IMR-90 (cell line): ENCODE measurements at regions not wholly inside any gene's neighbourhood (a gene's known extent, or its start where the extent isn't known, plus 50 kb on each side); places are given as distances from the start of the nearest gene placed in this dataset.

Experiments used
- ATAC-seq: fragments of 200-7000 bp; cut with Tn5 transposase; 2 replicates; pipeline ENCODE4 v1.9.1; 2020; ENCODE audit warnings: low read depth, mild to moderate bottlenecking, moderate library complexity
- BruUV-seq: library from RNA; stranded (reverse); fragments of 400-500 nt; replicated peaks from 2 replicates; lab custom pipeline; 2021; lab: Mats Ljungman, UMichigan
- CTCF ChIA-PET: fragments of 300-600 bp; formaldehyde crosslinking; extraction: SDS; loops from one replicate; lab custom pipeline; 2021; ENCODE audit warnings: antibody characterized with exemption; lab: Yijun Ruan, JAX
- POLR2A ChIA-PET: fragments of 300-600 bp; sonication (Branson Sonifier 250); formaldehyde crosslinking; loops from one replicate; lab custom pipeline; 2022; ENCODE audit warnings: antibody characterized with exemption; ENCODE audit not compliant: unreplicated experiment; lab: Charles Lee
- DNase-seq: peaks from one replicate; pipeline ENCODE4 v3.0.0; 2013
- H2AFZ ChIP-seq: replicated peaks from 2 replicates; pipeline ENCODE3; 2013; ENCODE audit warnings: low read length, mild to moderate bottlenecking; ENCODE audit not compliant: poor library complexity
- H2AK5ac ChIP-seq: 2 replicates; pipeline ENCODE4 v1.6.1; 2013; ENCODE audit warnings: low read depth, low read length, inconsistent platforms
- H2AK9ac ChIP-seq: replicated peaks from 2 replicates; pipeline ENCODE3; 2013; ENCODE audit warnings: mild to moderate bottlenecking, low read depth, low read length, moderate library complexity; ENCODE audit not compliant: poor library complexity
- H2BK120ac ChIP-seq: 2 replicates; pipeline ENCODE4 v1.6.1; 2013; ENCODE audit warnings: low read depth, low read length, inconsistent platforms
- H2BK15ac ChIP-seq: 3 replicates; pipeline ENCODE4 v1.6.1; 2013; ENCODE audit warnings: low read depth, low read length, inconsistent platforms
- H2BK20ac ChIP-seq: 2 replicates; pipeline ENCODE4 v1.6.1; 2013; ENCODE audit warnings: low read depth, mild to moderate bottlenecking, inconsistent platforms, low read length, moderate library complexity
- H2BK5ac ChIP-seq: 2 replicates; pipeline ENCODE4 v1.6.1; 2013; ENCODE audit warnings: mild to moderate bottlenecking, low read depth, low read length, inconsistent platforms; ENCODE audit not compliant: poor library complexity, severe bottlenecking
- H3K14ac ChIP-seq: replicated peaks from 2 replicates; pipeline ENCODE4 v1.6.1; 2013; ENCODE audit warnings: low read depth, low read length, inconsistent platforms
- H3K18ac ChIP-seq: 2 replicates; pipeline ENCODE4 v1.6.1; 2013; ENCODE audit warnings: low read depth, low read length, control low read depth
- H3K23ac ChIP-seq: 2 replicates; pipeline ENCODE4 v1.6.1; 2013; ENCODE audit warnings: low read depth, low read length, inconsistent platforms
- H3K27ac ChIP-seq: 2 replicates; pipeline ENCODE4 v1.5.1; 2013; ENCODE audit warnings: mild to moderate bottlenecking, control low read depth, low read length; ENCODE audit not compliant: insufficient read depth
- H3K27me3 ChIP-seq: 2 replicates; pipeline ENCODE4 v1.6.1; 2013; ENCODE audit warnings: low read length; ENCODE audit not compliant: control insufficient read depth, insufficient read depth
- H3K36me3 ChIP-seq: 2 replicates; pipeline ENCODE4 v1.6.1; 2013; ENCODE audit warnings: low read length, mixed read lengths; ENCODE audit not compliant: control insufficient read depth, insufficient read depth
- H3K4ac ChIP-seq: 2 replicates; pipeline ENCODE4 v1.6.1; 2013; ENCODE audit warnings: low read depth, low read length, inconsistent platforms
- H3K4me1 ChIP-seq: 2 replicates; pipeline ENCODE4 v1.6.1; 2013; ENCODE audit warnings: low read length, mixed read lengths; ENCODE audit not compliant: control insufficient read depth, insufficient read depth
- H3K4me2 ChIP-seq: 2 replicates; pipeline ENCODE4 v1.6.1; 2013; ENCODE audit warnings: low read depth, mild to moderate bottlenecking, control low read depth, low read length, moderate library complexity
- H3K4me3 ChIP-seq: 2 replicates; pipeline ENCODE4 v1.5.1; 2013; ENCODE audit warnings: low read depth, mild to moderate bottlenecking, control low read depth, low read length, moderate library complexity; ENCODE audit not compliant: insufficient read depth
- H3K56ac ChIP-seq: 2 replicates; pipeline ENCODE4 v1.6.1; 2013; ENCODE audit warnings: low read length, inconsistent platforms; ENCODE audit not compliant: insufficient read depth; ENCODE audit errors: extremely low read depth
- H3K79me1 ChIP-seq, 2 experiments: 2 replicates each; pipeline ENCODE4 v1.6.1; 2013; ENCODE audit warnings: low read length in 2 of 2, inconsistent platforms in 1 of 2, low read depth in 1 of 2
- H3K9ac ChIP-seq: 2 replicates; pipeline ENCODE4 v1.6.1; 2013; ENCODE audit warnings: low read depth, low read length, control low read depth
- H3K9me1 ChIP-seq: 2 replicates; pipeline ENCODE4 v1.6.1; 2013; ENCODE audit warnings: low read length, inconsistent platforms; ENCODE audit not compliant: insufficient read depth
- H3K9me3 ChIP-seq: 2 replicates; pipeline ENCODE4 v1.6.1; 2013; ENCODE audit warnings: low read length; ENCODE audit not compliant: control insufficient read depth, insufficient read depth
- H4K20me1 ChIP-seq: 2 replicates; pipeline ENCODE4 v1.6.1; 2013; ENCODE audit warnings: low read length, inconsistent platforms; ENCODE audit not compliant: insufficient read depth
- H4K5ac ChIP-seq: 2 replicates; pipeline ENCODE4 v1.6.1; 2013; ENCODE audit warnings: mild to moderate bottlenecking, low read depth, low read length, control low read depth
- H4K8ac ChIP-seq, 2 experiments: 2 replicates each; pipeline ENCODE4 v1.6.1; 2013; ENCODE audit warnings: low read depth in 2 of 2, low read length in 2 of 2, control low read depth in 1 of 2, inconsistent platforms in 1 of 2
- H4K91ac ChIP-seq: 2 replicates; pipeline ENCODE4 v1.6.1; 2013; ENCODE audit warnings: low read depth, low read length, inconsistent platforms; ENCODE audit not compliant: insufficient read depth
- BHLHE40 ChIP-seq: fragments of 150-350 bp; IDR thresholded peaks from 2 replicates; pipeline ENCODE4 v1.6.1; 2016; ENCODE audit warnings: mild to moderate bottlenecking, low read depth, low read length
- CEBPB ChIP-seq: IDR thresholded peaks from 2 replicates; pipeline ENCODE4 v1.6.1; 2012; ENCODE audit warnings: low read depth, low read length, improper control_type of control experiment
- CHD1 ChIP-seq: IDR thresholded peaks from 2 replicates; pipeline ENCODE4 v1.6.1; 2012; ENCODE audit warnings: low read depth, low read length, improper control_type of control experiment
- MAFK ChIP-seq: IDR thresholded peaks from 2 replicates; pipeline ENCODE4 v1.6.1; 2012; ENCODE audit warnings: low read depth, low read length, improper control_type of control experiment
- MAZ ChIP-seq: IDR thresholded peaks from 2 replicates; pipeline ENCODE4 v1.6.1; 2012; ENCODE audit warnings: low read depth, mild to moderate bottlenecking, low read length, improper control_type of control experiment, moderate library complexity, borderline replicate concordance
- MXI1 ChIP-seq: IDR thresholded peaks from 2 replicates; pipeline ENCODE4 v1.6.1; 2012; ENCODE audit warnings: low read depth, mild to moderate bottlenecking, low read length, moderate library complexity, borderline replicate concordance
- NFE2L2 ChIP-seq: fragments of 150-350 bp; IDR thresholded peaks from 2 replicates; pipeline ENCODE4 v1.6.1; 2016; ENCODE audit warnings: low read depth, mild to moderate bottlenecking, low read length
- POLR2A ChIP-seq: IDR thresholded peaks from 2 replicates; pipeline ENCODE4 v1.6.1; 2012; ENCODE audit warnings: mild to moderate bottlenecking, low read depth, low read length
- RAD21 ChIP-seq: IDR thresholded peaks from 2 replicates; pipeline ENCODE4 v1.6.1; 2012; ENCODE audit warnings: low read length, improper control_type of control experiment
- RCOR1 ChIP-seq: IDR thresholded peaks from 2 replicates; pipeline ENCODE4 v1.6.1; 2012; ENCODE audit warnings: mild to moderate bottlenecking, low read length, improper control_type of control experiment; ENCODE audit not compliant: insufficient replicate concordance
- RFX5 ChIP-seq: IDR thresholded peaks from 2 replicates; pipeline ENCODE4 v1.8.0; 2012; ENCODE audit warnings: low read depth, mild to moderate bottlenecking, low read length, moderate library complexity
- WGBS, 2 experiments: methylation state at CpG; one replicate each; pipeline versions ENCODE4 v1.1.5 to v1.1.7; 2013; ENCODE audit warnings: missing lambda C conversion rate in 2 of 2; ENCODE audit not compliant: insufficient read length in 1 of 2; ENCODE audit errors: extremely low coverage in 2 of 2; 5-methylcytosine and 5-hydroxymethylcytosine counted together
- dilution Hi-C: fragments of 300-500 bp; cut with HindIII; formaldehyde crosslinking; loops from one replicate; pipeline ENCODE4 v1.14.3; 2018; ENCODE audit warnings: low sequenced_read_pairs; ENCODE audit not compliant: unreplicated experiment
- in situ Hi-C: fragments of 300-500 bp; cut with MboI; formaldehyde crosslinking; loops from 3 replicates; pipeline ENCODE4 v1.14.3; 2019; ENCODE audit warnings: low sequenced_read_pairs, inconsistent platforms, mixed read lengths
- intact Hi-C: fragments of 100-400 bp; cut with micrococcal nuclease; formaldehyde crosslinking; loops from 2 replicates; pipeline ENCODE4 v1.10.0; 2022
- TF ChIP-seq, protein P1 (sequence below): conservative IDR thresholded peaks from 2 replicates; pipeline ENCODE4 v1.5.1; 2012; ENCODE audit warnings: mild to moderate bottlenecking, low read depth, low read length, improper control_type of control experiment

DNA sequence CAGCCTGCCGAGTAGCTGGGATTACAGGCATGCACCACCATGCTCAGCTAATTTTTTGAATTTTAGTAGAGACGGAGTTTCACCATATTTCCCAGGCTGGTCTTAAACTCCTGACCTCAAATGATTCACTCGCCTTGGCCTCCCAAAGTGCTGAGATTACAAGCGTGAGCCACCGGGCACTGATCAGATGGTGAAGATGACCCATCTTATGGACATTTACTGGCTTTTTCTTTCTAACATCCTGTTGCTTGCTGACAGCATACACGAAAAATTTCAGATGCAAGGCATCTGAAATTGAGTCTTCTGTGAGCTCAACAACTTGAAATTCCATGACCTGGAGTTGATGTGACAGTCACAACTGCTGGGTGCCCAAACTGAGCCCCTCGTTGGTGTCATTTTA is 859.5 kb upstream of the CNTNAP5 start:
- no peak overlapping the region for H3K56ac ChIP-seq
- POLR2A ChIA-PET, result no interaction called here

More for the DNA sequence above, 859.5 kb upstream of the CNTNAP5 start:
- Histone ChIP-seq H4K20me1 (no peaks in the 10 kb centered on the region), H3K27me3 (no peaks in the 10 kb centered on the region), H4K91ac (no peak overlapping the region), H2BK20ac (no peak overlapping the region), H3K9me1 (no peaks in the 10 kb centered on the region), H3K4me2 (no peak overlapping the region), H4K8ac (no peak overlapping the region), H3K4ac (no peak overlapping the region), H3K79me1 (no peaks in the 10 kb centered on the region), H4K5ac (no peak overlapping the region), H3K9me3 (peaks cover 3% of the 10 kb centered on the region; the same call in 1 of the 2 replicates), H3K18ac (no peak overlapping the region), H2BK120ac (no peak overlapping the region), H2AK9ac (no peak overlapping the region), H2BK15ac (no peak overlapping the region), H3K4me3 (no peak overlapping the region), H3K36me3 (no peaks in the 10 kb centered on the region), H3K4me1 (no peaks in the 10 kb centered on the region), H3K9ac (no peak overlapping the region), H3K14ac (no peak overlapping the region), H3K23ac (no peak overlapping the region), H3K27ac (no peak overlapping the region), H2BK5ac (no peak overlapping the region), H2AK5ac (no peak overlapping the region), H2AFZ (no peak overlapping the region)
- ATAC-seq (no peak), DNase-seq (no peak)
- in situ Hi-C loops (no loop called here), dilution Hi-C loops (no loop called here), intact Hi-C loops (no loop called here)
- 20% methylated on average over 1 of the region's 7 CpGs; no CpG with 5 or more reads in 1 of the 2 experiments for WGBS, 2 experiments
- no TSS peak for BruUV-seq
- TF ChIP-seq NFE2L2, result no peak
- no peak for TF ChIP-seq MAZ
- TF ChIP-seq CEBPB, result no peak
- no peak for TF ChIP-seq MAFK
- no peak for TF ChIP-seq RAD21
- no peak for TF ChIP-seq RCOR1
- no peak for TF ChIP-seq RFX5
- no peak for TF ChIP-seq CHD1
- TF ChIP-seq BHLHE40, result no peak
- no peak for TF ChIP-seq POLR2A
- TF ChIP-seq, protein P1, sequence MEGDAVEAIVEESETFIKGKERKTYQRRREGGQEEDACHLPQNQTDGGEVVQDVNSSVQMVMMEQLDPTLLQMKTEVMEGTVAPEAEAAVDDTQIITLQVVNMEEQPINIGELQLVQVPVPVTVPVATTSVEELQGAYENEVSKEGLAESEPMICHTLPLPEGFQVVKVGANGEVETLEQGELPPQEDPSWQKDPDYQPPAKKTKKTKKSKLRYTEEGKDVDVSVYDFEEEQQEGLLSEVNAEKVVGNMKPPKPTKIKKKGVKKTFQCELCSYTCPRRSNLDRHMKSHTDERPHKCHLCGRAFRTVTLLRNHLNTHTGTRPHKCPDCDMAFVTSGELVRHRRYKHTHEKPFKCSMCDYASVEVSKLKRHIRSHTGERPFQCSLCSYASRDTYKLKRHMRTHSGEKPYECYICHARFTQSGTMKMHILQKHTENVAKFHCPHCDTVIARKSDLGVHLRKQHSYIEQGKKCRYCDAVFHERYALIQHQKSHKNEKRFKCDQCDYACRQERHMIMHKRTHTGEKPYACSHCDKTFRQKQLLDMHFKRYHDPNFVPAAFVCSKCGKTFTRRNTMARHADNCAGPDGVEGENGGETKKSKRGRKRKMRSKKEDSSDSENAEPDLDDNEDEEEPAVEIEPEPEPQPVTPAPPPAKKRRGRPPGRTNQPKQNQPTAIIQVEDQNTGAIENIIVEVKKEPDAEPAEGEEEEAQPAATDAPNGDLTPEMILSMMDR, result no peak
- no peak for TF ChIP-seq MXI1
- CTCF ChIA-PET, result no interaction called here
